ENCODE measurements at regions not wholly inside any gene's neighbourhood (a gene's known extent, or its start where the extent isn't known, plus 50 kb on each side); places are given as distances from the start of the nearest gene placed in this dataset.

DNA sequence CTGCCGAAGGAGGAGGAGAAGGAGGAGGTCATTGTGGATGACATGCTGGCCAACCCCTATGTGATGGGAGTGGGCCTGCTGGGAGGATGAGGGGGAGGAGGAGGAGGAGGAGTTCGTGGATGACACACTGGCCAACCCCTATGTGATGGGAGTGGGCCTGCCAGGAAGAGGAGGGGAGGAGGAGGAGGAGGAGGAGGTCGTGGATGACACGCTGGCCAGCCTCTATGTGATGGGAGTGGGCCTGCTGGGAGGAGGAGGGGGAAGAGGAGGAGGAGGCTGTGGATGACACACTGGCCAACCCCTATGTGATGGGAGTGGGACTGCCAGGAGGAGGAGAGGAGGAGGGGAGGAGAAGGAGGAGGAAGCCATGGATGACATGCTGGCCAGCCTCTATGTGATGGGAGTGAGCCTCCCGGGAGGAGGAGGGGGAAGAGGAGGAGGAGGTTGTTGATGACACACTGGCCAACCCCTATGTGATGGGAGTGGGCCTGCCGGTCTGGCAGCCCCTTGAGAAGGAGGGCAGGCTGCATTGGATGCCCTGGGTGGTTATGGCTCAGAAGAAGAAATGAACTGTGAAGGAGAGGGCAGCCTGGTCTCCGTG lies 55.7 kb upstream of the WNT7A start:
- H3K27ac Mint-ChIP-seq, result no peak overlapping the region
- peaks cover 42% of the 10 kb centered on the region for H3K9me3 Mint-ChIP-seq
- DNase-seq, result no peak
- no peaks in the 10 kb centered on the region for H3K36me3 Mint-ChIP-seq (ENCODE audit: low read depth)
- TF ChIP-seq, protein P1, sequence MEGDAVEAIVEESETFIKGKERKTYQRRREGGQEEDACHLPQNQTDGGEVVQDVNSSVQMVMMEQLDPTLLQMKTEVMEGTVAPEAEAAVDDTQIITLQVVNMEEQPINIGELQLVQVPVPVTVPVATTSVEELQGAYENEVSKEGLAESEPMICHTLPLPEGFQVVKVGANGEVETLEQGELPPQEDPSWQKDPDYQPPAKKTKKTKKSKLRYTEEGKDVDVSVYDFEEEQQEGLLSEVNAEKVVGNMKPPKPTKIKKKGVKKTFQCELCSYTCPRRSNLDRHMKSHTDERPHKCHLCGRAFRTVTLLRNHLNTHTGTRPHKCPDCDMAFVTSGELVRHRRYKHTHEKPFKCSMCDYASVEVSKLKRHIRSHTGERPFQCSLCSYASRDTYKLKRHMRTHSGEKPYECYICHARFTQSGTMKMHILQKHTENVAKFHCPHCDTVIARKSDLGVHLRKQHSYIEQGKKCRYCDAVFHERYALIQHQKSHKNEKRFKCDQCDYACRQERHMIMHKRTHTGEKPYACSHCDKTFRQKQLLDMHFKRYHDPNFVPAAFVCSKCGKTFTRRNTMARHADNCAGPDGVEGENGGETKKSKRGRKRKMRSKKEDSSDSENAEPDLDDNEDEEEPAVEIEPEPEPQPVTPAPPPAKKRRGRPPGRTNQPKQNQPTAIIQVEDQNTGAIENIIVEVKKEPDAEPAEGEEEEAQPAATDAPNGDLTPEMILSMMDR (IDR thresholded peaks at IDR 0.05), result no peak
- H3K4me1 Mint-ChIP-seq, result no peaks in the 10 kb centered on the region
- H3K27me3 Mint-ChIP-seq (ENCODE audit: low read depth, poor library complexity), result peaks cover 23% of the 10 kb centered on the region
- H3K4me3 Mint-ChIP-seq, result no peak overlapping the region

DNA sequence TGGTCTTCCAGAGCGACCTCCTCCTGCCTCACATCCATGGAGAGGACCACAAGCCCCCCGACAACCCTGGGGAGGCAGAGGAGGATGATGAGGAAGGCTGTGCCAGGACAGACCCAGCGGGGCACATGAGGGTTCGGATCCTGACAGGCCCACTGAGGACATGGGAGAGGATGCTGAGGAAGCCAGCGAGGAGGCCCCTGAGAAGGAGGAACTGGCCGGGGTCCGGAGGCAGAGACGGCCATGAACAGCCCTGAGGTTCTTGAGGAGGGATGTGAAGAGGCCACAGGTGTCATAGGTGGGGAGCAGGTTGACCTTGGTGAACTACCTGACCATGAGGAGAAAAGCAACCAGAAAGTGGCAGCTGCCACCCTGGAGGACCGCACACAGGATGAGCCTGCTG lies 54.9 kb upstream of the WNT7A start:
- DNase-seq, result no peak
- H3K27me3 Mint-ChIP-seq (ENCODE audit: low read depth, poor library complexity), result peaks cover 26% of the 10 kb centered on the region
- no peaks in the 10 kb centered on the region for H3K36me3 Mint-ChIP-seq (ENCODE audit: low read depth)
- no peak overlapping the region for H3K4me3 Mint-ChIP-seq
- TF ChIP-seq, protein P1 (IDR thresholded peaks at IDR 0.05), result no peak
- peaks cover 42% of the 10 kb centered on the region for H3K9me3 Mint-ChIP-seq
- H3K4me1 Mint-ChIP-seq, result no peaks in the 10 kb centered on the region
- no peak overlapping the region for H3K27ac Mint-ChIP-seq

DNA sequence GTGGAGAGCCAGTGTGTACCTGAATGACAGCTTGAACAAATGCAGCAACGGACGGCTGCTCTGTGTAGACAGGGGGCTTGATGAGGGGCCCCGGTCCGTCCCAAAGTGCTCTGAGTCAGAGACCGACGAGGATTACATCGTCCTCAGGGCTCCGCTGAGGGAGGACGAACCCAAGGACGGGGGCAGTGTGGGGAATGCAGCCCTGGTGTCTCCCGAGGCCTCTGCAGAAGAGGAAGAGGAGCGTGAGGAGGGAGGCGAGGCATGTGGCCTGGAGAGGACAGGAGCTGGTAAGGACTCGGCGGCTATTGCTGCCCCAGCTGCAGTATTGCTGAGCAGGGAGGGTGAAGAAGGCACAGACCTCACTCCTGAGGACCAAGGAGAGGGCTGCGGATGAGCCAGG lies 54.4 kb upstream of the WNT7A start:
- DNase-seq, result no peak
- Mint-ChIP-seq H3K36me3 (ENCODE audit: low read depth) (no peaks in the 10 kb centered on the region), H3K27ac (no peak overlapping the region), H3K4me1 (no peaks in the 10 kb centered on the region), H3K27me3 (ENCODE audit: low read depth, poor library complexity) (peaks cover 27% of the 10 kb centered on the region), H3K9me3 (peaks cover 42% of the 10 kb centered on the region), H3K4me3 (no peak overlapping the region)
- TF ChIP-seq, protein P1 (IDR thresholded peaks at IDR 0.05), result no peak

DNA sequence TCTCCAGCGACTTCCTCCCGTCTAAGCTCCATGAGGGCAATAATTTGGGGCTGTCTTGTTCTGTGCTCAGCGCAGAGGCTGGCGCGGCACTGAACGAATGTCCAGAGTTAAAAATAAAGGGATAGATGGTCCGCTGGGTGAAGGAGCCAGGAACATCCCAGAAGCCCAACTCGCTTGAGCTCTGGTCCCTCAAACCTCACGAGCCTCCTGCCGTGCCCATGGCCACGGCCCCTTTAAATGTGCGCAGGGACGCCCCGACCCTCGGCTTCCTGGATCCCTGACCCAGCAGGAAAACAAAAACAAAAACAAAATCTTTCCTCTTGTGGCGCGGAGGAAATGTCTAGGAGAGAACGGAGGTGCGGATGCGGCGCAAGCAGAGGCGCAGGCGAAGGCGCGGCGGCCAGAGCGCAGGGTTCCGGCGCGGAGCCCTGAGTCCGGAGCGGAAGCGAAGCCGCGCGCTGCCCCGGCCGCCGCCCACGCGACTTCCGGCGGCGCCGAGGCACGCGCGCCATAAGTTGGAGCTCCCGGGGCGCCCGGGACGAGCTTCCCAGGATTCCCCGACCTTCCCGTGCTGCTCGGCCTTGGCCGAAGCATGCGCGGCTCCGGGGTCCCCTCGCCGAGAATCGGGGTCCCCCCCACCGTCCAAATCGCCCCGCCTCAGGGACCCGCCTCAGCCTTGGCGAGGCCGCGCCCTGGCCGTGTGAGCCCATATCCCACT lies 52.9 kb upstream of the WNT7A start:
- no peak overlapping the region for H3K4me3 Mint-ChIP-seq
- no peak for DNase-seq
- TF ChIP-seq, protein P1 (IDR thresholded peaks at IDR 0.05), result no peak
- H3K9me3 Mint-ChIP-seq, result peaks cover 48% of the 10 kb centered on the region
- H3K36me3 Mint-ChIP-seq (ENCODE audit: low read depth), result no peaks in the 10 kb centered on the region
- H3K27me3 Mint-ChIP-seq (ENCODE audit: low read depth, poor library complexity), result peaks cover 29% of the 10 kb centered on the region
- no peak overlapping the region for H3K27ac Mint-ChIP-seq
- no peaks in the 10 kb centered on the region for H3K4me1 Mint-ChIP-seq

DNA sequence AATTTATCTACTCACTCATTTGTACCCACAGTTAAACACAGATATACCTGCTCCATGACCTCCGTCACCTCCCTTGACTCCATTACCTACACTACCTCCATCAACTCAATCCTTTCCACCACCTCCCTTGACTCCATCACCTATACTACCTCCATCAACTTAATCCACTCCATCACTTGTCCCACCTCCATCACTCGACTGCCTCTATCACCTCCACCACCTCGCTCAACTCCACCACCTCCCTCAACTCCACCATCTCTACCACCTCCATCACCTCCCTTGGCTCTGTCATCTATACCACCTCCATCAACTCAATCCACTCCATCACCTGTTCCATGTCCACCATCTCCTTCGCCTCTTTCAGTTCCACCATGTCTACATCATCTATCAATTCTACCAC lies 51.3 kb upstream of the WNT7A start:
- Mint-ChIP-seq H3K9me3 (peaks cover 36% of the 10 kb centered on the region), H3K4me1 (no peaks in the 10 kb centered on the region), H3K27me3 (ENCODE audit: low read depth, poor library complexity) (peaks cover 28% of the 10 kb centered on the region), H3K27ac (no peak overlapping the region), H3K36me3 (ENCODE audit: low read depth) (no peaks in the 10 kb centered on the region), H3K4me3 (no peak overlapping the region)
- no peak for DNase-seq
- TF ChIP-seq, protein P1 (IDR thresholded peaks at IDR 0.05), result no peak

All from nephron progenitor cell (in vitro differentiated cells).